Left kidney (tissue), 1 donor: ENCODE measurements at regions not wholly inside any gene's neighbourhood (a gene's known extent, or its start where the extent isn't known, plus 50 kb on each side); places are given as distances from the start of the nearest gene placed in this dataset.

Source experiments
- DNase-seq: peaks from one replicate; pipeline ENCODE4 v3.0.0-alpha.2; 2013

GRCh38 chr9:86764221-86764624 lies 183.1 kb downstream of the GAS1 start:
- DNase-seq = no peak

- no peak for DNase-seq
These were observed 183.5 kb downstream of the GAS1 start for GRCh38 chr9:86763791-86764190.

- DNase-seq = no peak
These were observed 190.0 kb downstream of the GAS1 start for GRCh38 chr9:86757382-86757720.

- no peak for DNase-seq
These were observed 190.5 kb downstream of the GAS1 start for GRCh38 chr9:86756576-86757381.

- no peak for DNase-seq
These were observed 191.8 kb downstream of the GAS1 start for GRCh38 chr9:86755561-86755941.

- DNase-seq = no peak
These were observed 192.4 kb downstream of the GAS1 start for GRCh38 chr9:86754581-86755560.

GRCh38 chr9:86753836-86754235 lies 193.5 kb downstream of the GAS1 start:
- DNase-seq = no peak

- DNase-seq = no peak
These were observed 194.6 kb downstream of the GAS1 start for GRCh38 chr9:86752733-86753132.

GRCh38 chr9:86751956-86752355 lies 195.3 kb downstream of the GAS1 start:
- DNase-seq = no peak

GRCh38 chr9:86751207-86751606 lies 196.1 kb downstream of the GAS1 start:
- no peak for DNase-seq

- no peak for DNase-seq
These were observed 197.4 kb downstream of the GAS1 start for GRCh38 chr9:86749894-86750255.

GRCh38 chr9:86749161-86749893 lies 198.0 kb downstream of the GAS1 start:
- no peak for DNase-seq

GRCh38 chr9:86747711-86748110 lies 199.6 kb downstream of the GAS1 start:
- no peak for DNase-seq

- no peak for DNase-seq
These were observed 205.7 kb downstream of the GAS1 start for GRCh38 chr9:86741311-86742208.

- DNase-seq = no peak
These were observed 211.4 kb downstream of the GAS1 start for GRCh38 chr9:86735772-86736458.

- no peak for DNase-seq
These were observed 212.5 kb downstream of the GAS1 start for GRCh38 chr9:86734771-86735170.

GRCh38 chr9:86733929-86734328 lies 213.4 kb downstream of the GAS1 start:
- DNase-seq = no peak

GRCh38 chr9:86732514-86733171 lies 214.7 kb downstream of the GAS1 start:
- no peak for DNase-seq

GRCh38 chr9:86731511-86732063 lies 215.7 kb downstream of the GAS1 start:
- DNase-seq = no peak
